ENCODE measurements at regions not wholly inside any gene's neighbourhood (a gene's known extent, or its start where the extent isn't known, plus 50 kb on each side); places are given as distances from the start of the nearest gene placed in this dataset.

DNA sequence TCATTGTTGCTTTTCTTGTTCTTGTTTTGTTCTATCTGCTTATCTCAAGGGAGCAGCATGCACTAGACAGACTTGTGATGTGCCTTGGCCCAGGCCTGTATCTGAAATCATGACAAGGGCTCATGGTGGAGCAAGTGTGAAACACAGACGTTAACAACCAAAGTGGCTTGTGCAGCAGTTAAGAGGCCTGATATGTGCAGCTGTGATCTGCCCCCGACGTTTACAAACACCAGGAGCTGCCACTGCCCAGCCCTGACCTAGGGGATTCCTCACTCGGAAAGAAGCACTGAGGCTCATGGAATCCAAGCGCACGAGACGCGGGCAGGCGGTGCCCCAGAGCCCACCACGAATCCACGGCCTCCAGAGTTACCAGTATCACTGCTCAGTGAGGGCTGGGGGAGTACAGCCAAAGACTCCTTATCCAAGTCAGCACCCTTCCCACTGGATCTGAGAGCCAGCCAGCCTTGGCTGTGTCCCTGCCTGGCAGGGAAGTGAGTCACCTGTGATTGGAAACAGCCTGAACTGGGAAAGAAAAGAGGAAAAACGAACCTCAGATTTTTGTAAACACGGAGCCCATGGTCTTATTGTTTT, 62.3 kb upstream of the SNTG2 start:
- Histone ChIP-seq H3K27me3 (ENCODE audit: control insufficient read depth, insufficient read depth, low read length) (no peaks in the 10 kb centered on the region), H3K79me2 (ENCODE audit: control insufficient read depth, insufficient read depth, low read length) (no peaks in the 10 kb centered on the region), H3K9me3 (ENCODE audit: control insufficient read depth, insufficient read depth, low read depth, low read length) (no peaks in the 10 kb centered on the region), H3K4me2 (ENCODE audit: extremely low read depth, insufficient read depth, low read length) (no peak overlapping the region), H2AFZ (ENCODE audit: low read length) (no peak overlapping the region), H3K4me3 (replicated peaks in 1 of 4; ENCODE audit: control extremely low read depth in 1 of 4, insufficient read depth in 1 of 4, low read depth in 3 of 4, low read length in 4 of 4) (no peak overlapping the region), H3K4me1 (ENCODE audit: control insufficient read depth, extremely low read depth, insufficient read depth, low read length) (no peaks in the 10 kb centered on the region), H3K36me3 (ENCODE audit: control insufficient read depth, insufficient read depth, low read length) (no peaks in the 10 kb centered on the region), H4K20me1 (ENCODE audit: control insufficient read depth, extremely low read depth, insufficient read depth, low read length) (no peaks in the 10 kb centered on the region), H3K9ac (ENCODE audit: insufficient read depth, low read length) (no peak overlapping the region), H3K27ac (ENCODE audit: insufficient read depth, low read length) (no peak overlapping the region)
- DNase-seq (ENCODE audit: low read depth in 2 of 2), result no peak
- no peak for TF ChIP-seq EZH2 (IDR thresholded peaks at IDR 0.05; ENCODE audit: low read length, missing control alignments)
- TF ChIP-seq, protein P1, sequence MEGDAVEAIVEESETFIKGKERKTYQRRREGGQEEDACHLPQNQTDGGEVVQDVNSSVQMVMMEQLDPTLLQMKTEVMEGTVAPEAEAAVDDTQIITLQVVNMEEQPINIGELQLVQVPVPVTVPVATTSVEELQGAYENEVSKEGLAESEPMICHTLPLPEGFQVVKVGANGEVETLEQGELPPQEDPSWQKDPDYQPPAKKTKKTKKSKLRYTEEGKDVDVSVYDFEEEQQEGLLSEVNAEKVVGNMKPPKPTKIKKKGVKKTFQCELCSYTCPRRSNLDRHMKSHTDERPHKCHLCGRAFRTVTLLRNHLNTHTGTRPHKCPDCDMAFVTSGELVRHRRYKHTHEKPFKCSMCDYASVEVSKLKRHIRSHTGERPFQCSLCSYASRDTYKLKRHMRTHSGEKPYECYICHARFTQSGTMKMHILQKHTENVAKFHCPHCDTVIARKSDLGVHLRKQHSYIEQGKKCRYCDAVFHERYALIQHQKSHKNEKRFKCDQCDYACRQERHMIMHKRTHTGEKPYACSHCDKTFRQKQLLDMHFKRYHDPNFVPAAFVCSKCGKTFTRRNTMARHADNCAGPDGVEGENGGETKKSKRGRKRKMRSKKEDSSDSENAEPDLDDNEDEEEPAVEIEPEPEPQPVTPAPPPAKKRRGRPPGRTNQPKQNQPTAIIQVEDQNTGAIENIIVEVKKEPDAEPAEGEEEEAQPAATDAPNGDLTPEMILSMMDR (conservative IDR thresholded peaks at IDR 0.05 in 1 of 2, IDR thresholded peaks at IDR 0.05 in 1 of 2; ENCODE audit: low read depth in 1 of 2, low read length in 2 of 2), result no peak

DNA sequence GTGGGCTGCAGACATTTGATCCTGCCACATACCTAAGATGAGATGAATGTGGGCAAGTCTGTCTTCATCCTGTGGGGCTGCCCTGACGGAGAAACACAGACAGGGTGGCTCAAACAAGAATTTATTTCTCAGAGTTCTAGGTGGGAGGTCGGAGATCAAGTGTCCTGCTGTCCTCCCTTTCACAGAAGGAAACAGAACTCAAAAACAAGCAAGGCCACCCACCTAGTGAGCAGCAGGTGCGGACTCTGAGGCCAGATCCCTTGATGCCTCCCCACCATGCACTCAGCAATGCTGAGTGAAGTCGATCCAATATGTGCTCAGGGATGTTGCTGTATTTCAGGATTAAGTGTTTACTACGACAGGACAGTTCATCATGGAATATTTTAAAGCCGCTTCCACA, 63.0 kb upstream of the SNTG2 start:
- Histone ChIP-seq H3K4me2 (ENCODE audit: extremely low read depth, insufficient read depth, low read length) (no peak overlapping the region), H4K20me1 (ENCODE audit: control insufficient read depth, extremely low read depth, insufficient read depth, low read length) (no peaks in the 10 kb centered on the region), H3K4me3 (replicated peaks in 1 of 4; ENCODE audit: control extremely low read depth in 1 of 4, insufficient read depth in 1 of 4, low read depth in 3 of 4, low read length in 4 of 4) (no peak overlapping the region), H3K27ac (ENCODE audit: insufficient read depth, low read length) (no peak overlapping the region), H3K9me3 (ENCODE audit: control insufficient read depth, insufficient read depth, low read depth, low read length) (no peaks in the 10 kb centered on the region), H3K27me3 (ENCODE audit: control insufficient read depth, insufficient read depth, low read length) (no peaks in the 10 kb centered on the region), H3K4me1 (ENCODE audit: control insufficient read depth, extremely low read depth, insufficient read depth, low read length) (no peaks in the 10 kb centered on the region), H3K79me2 (ENCODE audit: control insufficient read depth, insufficient read depth, low read length) (no peaks in the 10 kb centered on the region), H3K9ac (ENCODE audit: insufficient read depth, low read length) (no peak overlapping the region), H3K36me3 (ENCODE audit: control insufficient read depth, insufficient read depth, low read length) (no peaks in the 10 kb centered on the region), H2AFZ (ENCODE audit: low read length) (no peak overlapping the region)
- DNase-seq (ENCODE audit: low read depth in 2 of 2), result no peak
- no peak for TF ChIP-seq EZH2 (IDR thresholded peaks at IDR 0.05; ENCODE audit: low read length, missing control alignments)
- TF ChIP-seq, protein P1 (conservative IDR thresholded peaks at IDR 0.05 in 1 of 2, IDR thresholded peaks at IDR 0.05 in 1 of 2; ENCODE audit: low read depth in 1 of 2, low read length in 2 of 2), result no peak

DNA sequence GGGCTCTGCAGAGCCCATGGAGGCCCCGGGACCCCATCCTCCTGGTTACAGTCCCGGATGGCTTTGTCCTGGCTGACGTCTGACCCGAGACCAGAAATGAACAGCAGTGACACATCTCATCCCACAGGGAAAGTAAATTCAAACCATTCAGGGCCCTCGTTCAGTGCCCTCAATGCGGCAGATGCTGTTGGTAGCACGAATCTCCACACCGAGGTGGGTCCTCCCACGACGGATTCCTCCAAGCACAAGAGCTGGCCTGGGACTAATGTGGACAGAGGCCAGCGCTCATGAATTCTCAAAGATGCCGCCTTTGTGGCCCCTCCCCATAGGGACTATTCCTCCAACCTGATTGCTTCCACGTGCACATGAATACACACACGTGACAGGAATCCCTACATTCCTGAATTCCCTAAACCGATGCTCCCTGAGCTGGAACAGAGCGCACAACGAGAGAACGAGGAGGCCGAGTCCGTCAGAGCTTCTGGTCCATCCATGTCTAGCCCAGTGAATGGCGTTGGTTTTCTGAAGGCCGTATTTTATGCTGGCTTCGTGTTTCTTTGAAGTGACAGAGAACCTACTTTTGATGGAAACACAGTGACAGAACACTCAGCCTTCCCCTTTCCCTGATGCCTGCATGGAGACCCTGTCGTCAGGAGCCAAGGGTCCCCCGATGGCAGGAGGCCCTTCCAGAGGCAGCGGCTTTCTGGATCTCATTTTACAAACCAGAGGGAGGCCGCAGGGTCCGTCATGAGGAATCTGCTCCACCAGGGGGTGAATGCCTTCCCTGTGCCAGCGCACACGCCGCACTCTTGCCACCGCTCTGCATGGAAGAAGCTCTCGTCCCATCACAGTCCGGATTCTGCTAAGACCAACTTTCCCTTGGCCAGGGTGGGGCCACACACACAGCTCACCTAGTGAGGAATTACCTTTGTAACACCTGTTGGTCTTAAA, 64.3 kb upstream of the SNTG2 start:
- H3K9me3 ChIP-seq (ENCODE audit: control insufficient read depth, insufficient read depth, low read depth, low read length), result no peaks in the 10 kb centered on the region
- no peaks in the 10 kb centered on the region for H3K4me1 ChIP-seq (ENCODE audit: control insufficient read depth, extremely low read depth, insufficient read depth, low read length)
- no peaks in the 10 kb centered on the region for H3K27me3 ChIP-seq (ENCODE audit: control insufficient read depth, insufficient read depth, low read length)
- H2AFZ ChIP-seq (ENCODE audit: low read length), result no peak overlapping the region
- no peaks in the 10 kb centered on the region for H3K36me3 ChIP-seq (ENCODE audit: control insufficient read depth, insufficient read depth, low read length)
- TF ChIP-seq EZH2 (IDR thresholded peaks at IDR 0.05; ENCODE audit: low read length, missing control alignments), result no peak
- TF ChIP-seq, protein P1 (conservative IDR thresholded peaks at IDR 0.05 in 1 of 2, IDR thresholded peaks at IDR 0.05 in 1 of 2; ENCODE audit: low read depth in 1 of 2, low read length in 2 of 2), result no peak
- H3K27ac ChIP-seq (ENCODE audit: insufficient read depth, low read length), result no peak overlapping the region
- no peak for DNase-seq (ENCODE audit: low read depth in 2 of 2)
- no peaks in the 10 kb centered on the region for H3K79me2 ChIP-seq (ENCODE audit: control insufficient read depth, insufficient read depth, low read length)
- no peak overlapping the region for H3K4me2 ChIP-seq (ENCODE audit: extremely low read depth, insufficient read depth, low read length)
- H4K20me1 ChIP-seq (ENCODE audit: control insufficient read depth, extremely low read depth, insufficient read depth, low read length), result no peaks in the 10 kb centered on the region
- no peak overlapping the region for H3K4me3 ChIP-seq (replicated peaks in 1 of 4; ENCODE audit: control extremely low read depth in 1 of 4, insufficient read depth in 1 of 4, low read depth in 3 of 4, low read length in 4 of 4)
- no peak overlapping the region for H3K9ac ChIP-seq (ENCODE audit: insufficient read depth, low read length)

Data from fibroblast of lung (primary cell).